Prostate gland (tissue), 2 donors: ENCODE measurements at regions not wholly inside any gene's neighbourhood (a gene's known extent, or its start where the extent isn't known, plus 50 kb on each side); places are given as distances from the start of the nearest gene placed in this dataset.

Experiments
- DNase-seq: peaks from one replicate; pipeline ENCODE4 v3.0.0-alpha.2; 2019; ENCODE audit warnings: low spot score
- H3K27ac ChIP-seq, 2 donors: fragments of 200-600 bp; sonication (generic); 2 replicates each; pipeline ENCODE4 v1.5.1; 2017 to 2019
- H3K27me3 ChIP-seq: fragments of 200-600 bp; sonication (generic); replicated peaks from 2 replicates; pipeline ENCODE4 v1.5.1; 2019; ENCODE audit not compliant: insufficient read depth
- H3K36me3 ChIP-seq, 2 donors: fragments of 200-600 bp; sonication (generic); 1 replicate in 1 of 2; 2 replicates in 1 of 2; pipeline versions ENCODE4 v1.5.1 to v1.8.1; 2017 to 2019
- H3K4me1 ChIP-seq: fragments of 200-600 bp; sonication (generic); replicated peaks from 2 replicates; pipeline ENCODE4 v1.5.1; 2019
- H3K4me3 ChIP-seq, 2 donors: fragments of 200-600 bp; sonication (generic); 2 replicates each; pipeline ENCODE4 v1.5.1; 2017 to 2019
- H3K9me3 ChIP-seq: fragments of 200-600 bp; sonication (generic); 2 replicates; pipeline ENCODE4 v1.5.1; 2017
- CTCF ChIP-seq, 4 experiments: fragments of 200-600 bp in 2 of 4; fragments of 450-650 bp in 2 of 4; sonication (generic) in 2 of 4; IDR thresholded peaks; 1 replicate in 3 of 4; 2 replicates in 1 of 4; pipeline ENCODE4 v1.5.1; 2016 to 2019; ENCODE audit warnings: antibody characterized with exemption in 4 of 4, mild to moderate bottlenecking in 2 of 4, moderate library complexity in 2 of 4
- POLR2A ChIP-seq: fragments of 450-650 bp; IDR thresholded peaks from one replicate; pipeline ENCODE4 v1.6.1; 2016; ENCODE audit warnings: antibody characterized with exemption, mild to moderate bottlenecking
- POLR2AphosphoS5 ChIP-seq: sonication (generic); formaldehyde crosslinking; IDR thresholded peaks from one replicate; pipeline ENCODE4 v1.6.1; 2017; ENCODE audit warnings: antibody characterized with exemption
- WGBS: methylation state at CpG from one replicate; pipeline ENCODE4 v1.1.5; 2018; 5-methylcytosine and 5-hydroxymethylcytosine counted together
- intact Hi-C: fragments of 100-400 bp; cut with DNase I; formaldehyde crosslinking; loops from one replicate; pipeline ENCODE4 v1.14.2; 2022

- no peaks in the 10 kb centered on the region for H3K27me3 ChIP-seq
- H3K4me3 ChIP-seq: no peak overlapping the region
- 47% methylated on average over 4 of the region's 4 CpGs for WGBS
- no peaks in the 10 kb centered on the region for H3K4me1 ChIP-seq
- no peaks in the 10 kb centered on the region for H3K9me3 ChIP-seq
- TF ChIP-seq POLR2A: no peak
- TF ChIP-seq POLR2AphosphoS5: peak; percentile 25
- TF ChIP-seq CTCF (IDR thresholded peaks at IDR 0.05): no peak
- H3K36me3 ChIP-seq: no peaks in the 10 kb centered on the region
- no peak overlapping the region for H3K27ac ChIP-seq
- peak; percentile 52 for DNase-seq
- intact Hi-C loops: no loop called here
Measured at GRCh38 chr1:168867941-168868634, 139.1 kb upstream of the DPT start.

GRCh38 chr1:168871531-168871930, 142.5 kb upstream of the DPT start:
- WGBS: 92% methylated on average over 1 of the region's 1 CpG
- no peak overlapping the region for H3K4me3 ChIP-seq
- no peaks in the 10 kb centered on the region for H3K4me1 ChIP-seq
- TF ChIP-seq POLR2A (no peak), CTCF (IDR thresholded peaks at IDR 0.05) (no peak), POLR2AphosphoS5 (no peak)
- H3K9me3 ChIP-seq: no peaks in the 10 kb centered on the region
- no peaks in the 10 kb centered on the region for H3K36me3 ChIP-seq
- H3K27ac ChIP-seq: no peak overlapping the region
- intact Hi-C loops: no loop called here
- no peaks in the 10 kb centered on the region for H3K27me3 ChIP-seq
- no peak for DNase-seq

GRCh38 chr1:168875831-168876230, 146.8 kb upstream of the DPT start:
- no peaks in the 10 kb centered on the region for H3K27me3 ChIP-seq
- H3K4me1 ChIP-seq: no peaks in the 10 kb centered on the region
- H3K27ac ChIP-seq: no peak overlapping the region
- H3K9me3 ChIP-seq: no peaks in the 10 kb centered on the region
- WGBS: 74% methylated on average over 1 of the region's 1 CpG
- DNase-seq: no peak
- H3K4me3 ChIP-seq: no peak overlapping the region
- no peak for TF ChIP-seq POLR2A
- no peak for TF ChIP-seq POLR2AphosphoS5
- no peak for TF ChIP-seq CTCF (IDR thresholded peaks at IDR 0.05)
- intact Hi-C loops: no loop called here
- H3K36me3 ChIP-seq: no peaks in the 10 kb centered on the region

- DNase-seq: no peak
- 77% methylated on average over 1 of the region's 1 CpG for WGBS
- intact Hi-C loops: no loop called here
- Histone ChIP-seq H3K36me3 (no peaks in the 10 kb centered on the region), H3K9me3 (no peaks in the 10 kb centered on the region), H3K27ac (no peak overlapping the region), H3K4me1 (no peaks in the 10 kb centered on the region), H3K27me3 (no peaks in the 10 kb centered on the region), H3K4me3 (no peak overlapping the region)
- TF ChIP-seq POLR2AphosphoS5: no peak
- no peak for TF ChIP-seq POLR2A
- no peak for TF ChIP-seq CTCF (IDR thresholded peaks at IDR 0.05)
Measured at GRCh38 chr1:168876830-168877229, 147.8 kb upstream of the DPT start.

GRCh38 chr1:168879896-168880734, 151.1 kb upstream of the DPT start:
- no peak overlapping the region for H3K4me3 ChIP-seq
- no peaks in the 10 kb centered on the region for H3K27me3 ChIP-seq
- 20% methylated on average over 10 of the region's 10 CpGs for WGBS
- peak overlapping the region in 1 of 2 donors; percentile 15 for H3K27ac ChIP-seq
- no peaks in the 10 kb centered on the region for H3K9me3 ChIP-seq
- DNase-seq: no peak
- H3K36me3 ChIP-seq: no peaks in the 10 kb centered on the region
- TF ChIP-seq POLR2AphosphoS5 (no peak), CTCF (IDR thresholded peaks at IDR 0.05) (no peak), POLR2A (no peak)
- H3K4me1 ChIP-seq: no peaks in the 10 kb centered on the region
- intact Hi-C loops: loop anchor here (10.0 kb wide), 1 partner anchor 155 kb away; no protein-coding TSS in a partner anchor
